Heart right ventricle (tissue), 16 donors: ENCODE measurements at regions not wholly inside any gene's neighbourhood (a gene's known extent, or its start where the extent isn't known, plus 50 kb on each side); places are given as distances from the start of the nearest gene placed in this dataset.
"Not testable (repeated sequence)": the region's sequence is repeated elsewhere in the genome, so short reads cannot be mapped to it uniquely, and the experiment has no call there.

Experiments used
- ATAC-seq, 8 donors: fragments of 200-7000 bp; cut with Tn5 transposase; one replicate each; pipeline ENCODE4 v1.9.1; 2020; ENCODE audit warnings: mild to moderate bottlenecking in 8 of 8, moderate library complexity in 8 of 8, moderate number of reproducible peaks in 1 of 8
- DNase-seq, 2 donors: peaks; one replicate each; pipeline ENCODE4 v3.0.0-alpha.2; 2020
- H3K27ac ChIP-seq, 10 donors: fragments of 200-600 bp; sonication (generic) in 2 of 10; one replicate each; pipeline versions ENCODE4 v1.5.0 to v1.8.0; 2020 to 2022; ENCODE audit warnings: mild to moderate bottlenecking in 3 of 10
- H3K27me3 ChIP-seq, 7 donors: fragments of 200-600 bp; one replicate each; pipeline ENCODE4 v1.8.0; 2021 to 2022; ENCODE audit warnings: mild to moderate bottlenecking in 2 of 7
- H3K36me3 ChIP-seq, 9 donors: fragments of 200-600 bp; sonication (generic) in 1 of 9; one replicate each; pipeline versions ENCODE4 v1.5.0 to v1.8.0; 2020 to 2022; ENCODE audit warnings: mild to moderate bottlenecking in 2 of 9
- H3K4me1 ChIP-seq, 9 donors: fragments of 200-600 bp; sonication (generic) in 1 of 9; one replicate each; pipeline versions ENCODE4 v1.5.0 to v1.8.0; 2020 to 2022; ENCODE audit warnings: mild to moderate bottlenecking in 4 of 9
- H3K4me3 ChIP-seq, 10 donors: fragments of 200-600 bp; sonication (generic) in 2 of 10; one replicate each; pipeline versions ENCODE4 v1.5.0 to v1.8.0; 2020 to 2022; ENCODE audit warnings: mild to moderate bottlenecking in 7 of 10, moderate library complexity in 2 of 10
- H3K9me3 ChIP-seq, 11 donors: fragments of 200-600 bp in 10 of 11; sonication (generic) in 2 of 11; one replicate each; pipeline versions ENCODE4 v1.5.0 to v1.8.0; 2013 to 2022; ENCODE audit warnings: mild to moderate bottlenecking in 2 of 11, control low read depth in 1 of 11, moderate library complexity in 1 of 11
- CTCF ChIP-seq, 9 donors: fragments of 200-600 bp; sonication (generic) in 2 of 9; IDR thresholded peaks; one replicate each; pipeline versions ENCODE4 v1.5.0 to v1.8.0; 2021 to 2022; ENCODE audit warnings: antibody characterized with exemption in 9 of 9, mild to moderate bottlenecking in 5 of 9, moderate library complexity in 1 of 9
- WGBS, 2 donors: extraction: QIAGEN DNeasy Blood & Tissue Kit; methylation state at CpG; one replicate each; pipeline ENCODE4 v1.1.7; 2013; ENCODE audit warnings: inconsistent platforms in 1 of 2; 5-methylcytosine and 5-hydroxymethylcytosine counted together
- intact Hi-C, 10 donors: fragments of 100-400 bp; cut with DNase I; formaldehyde crosslinking; loops; one replicate each; pipeline versions ENCODE4 v1.11.1 to v1.14.2; 2022
- donor health status: Arrhythmogenic right ventricular cardiomyopathy.
- donor health status: ischemic (EF 13 %, LVEDD 7.1; RV severe dilation, severe dysfunction).
- donor health status: healthy with polysubstance abuse.
- donor health status: DM: no; HTN: yes; CAD: no.
- donor health status: DM: no; HTN: no; CAD: no.
- donor health status: ischemic (EF 25% LVEDD 6.9; RV normal size, moderate dysfunction).
- donor health status: ischemic (EF 25% LVEDD 5.7; RV mildly dilated, moderate dysfunction).
- donor health status: healthy.
- donor health status: DM: yes; HTN: yes; CAD: no.
- donor health status: Ischemic cardiomyopathy.
- donor health status: ischemic (EF 35%, LVEDD 5.7; RV mildly dilated, moderate dysfunction).
- donor health status: nonischemic (EF 11% LVEDD 7.7; RV severe dilation, severe dysfunction).
- donor health status: DM: yes; HTN: yes; CAD: no.
- donor health status: PGD.
- donor health status: ischemic (EF 29% LVEDD 5.4; RV normal size, mild dysfunction).
- donor health status: nonischemic (EF 23%, LVEDD 6.1; RV moderate dilation, normal function).

- intact Hi-C loops: no loop called here
- no peak for TF ChIP-seq CTCF (IDR thresholded peaks at IDR 0.05)
- H3K4me3 ChIP-seq: no peak overlapping the region
- H3K27ac ChIP-seq: no peak overlapping the region
- 92 to 95% methylated on average over 4 of the region's 4 CpGs for WGBS, 2 donors
- no peaks in the 10 kb centered on the region for H3K36me3 ChIP-seq
- ATAC-seq (no peak), DNase-seq (no peak)
- peaks cover 0 to 22% (median 5%) of the 10 kb centered on the region in 9 donors for H3K4me1 ChIP-seq
- no peaks in the 10 kb centered on the region for H3K27me3 ChIP-seq
- peaks cover 0 to 15% (median 0%) of the 10 kb centered on the region in 11 donors for H3K9me3 ChIP-seq
Observed at GRCh38 chr13:44866411-44866911, 122.8 kb downstream of the NUFIP1 start.

- WGBS, 2 donors: 78 to 84% methylated on average over 10 of the region's 10 CpGs
- no peak for ATAC-seq
- Histone ChIP-seq H3K4me3 (no peak overlapping the region), H3K27me3 (no peaks in the 10 kb centered on the region), H3K4me1 (peaks cover 0 to 21% (median 5%) of the 10 kb centered on the region in 9 donors), H3K9me3 (peaks cover 0 to 15% (median 0%) of the 10 kb centered on the region in 11 donors), H3K27ac (no peak overlapping the region), H3K36me3 (no peaks in the 10 kb centered on the region)
- intact Hi-C loops: no loop called here
- no peak for DNase-seq
- TF ChIP-seq CTCF (IDR thresholded peaks at IDR 0.05): no peak
Observed at GRCh38 chr13:44865722-44866410, 123.4 kb downstream of the NUFIP1 start.

- ATAC-seq, H3K36me3 ChIP-seq, H3K4me3 ChIP-seq, intact Hi-C loops, H3K27ac ChIP-seq, DNase-seq, H3K27me3 ChIP-seq: not testable (repeated sequence)
- peaks cover 0 to 15% (median 0%) of the 10 kb centered on the region in 11 donors for H3K9me3 ChIP-seq
- peaks cover 0 to 21% (median 0%) of the 10 kb centered on the region in 9 donors for H3K4me1 ChIP-seq
Observed at GRCh38 chr13:44863641-44864040, 125.6 kb downstream of the NUFIP1 start.

- peaks cover 0 to 23% (median 0%) of the 10 kb centered on the region in 9 donors for H3K4me1 ChIP-seq
- peaks cover 0 to 4% (median 0%) of the 10 kb centered on the region in 11 donors for H3K9me3 ChIP-seq
- no peak for DNase-seq
- TF ChIP-seq CTCF (IDR thresholded peaks at IDR 0.05): no peak
- WGBS, 2 donors: 75 to 78% methylated on average over 2 of the region's 2 CpGs
- ATAC-seq: no peak
- intact Hi-C loops: no loop called here
- H3K27me3 ChIP-seq: no peaks in the 10 kb centered on the region
- H3K36me3 ChIP-seq: no peaks in the 10 kb centered on the region
- no peak overlapping the region for H3K4me3 ChIP-seq
- H3K27ac ChIP-seq: no peak overlapping the region
Observed at GRCh38 chr13:44860454-44860853, 128.8 kb downstream of the NUFIP1 start.

GRCh38 chr13:44857736-44858135 is 131.5 kb downstream of the NUFIP1 start:
- no peak for TF ChIP-seq CTCF (IDR thresholded peaks at IDR 0.05)
- intact Hi-C loops: loop anchor here in 1 of 10 donors (10.0 kb wide), 1 partner anchor 103 kb away; no protein-coding TSS in a partner anchor
- Histone ChIP-seq H3K36me3 (no peaks in the 10 kb centered on the region), H3K4me3 (no peak overlapping the region), H3K9me3 (peaks cover 0 to 3% (median 0%) of the 10 kb centered on the region in 11 donors), H3K4me1 (peaks cover 0 to 45% (median 15%) of the 10 kb centered on the region in 9 donors), H3K27me3 (no peaks in the 10 kb centered on the region), H3K27ac (peak overlapping the region in 3 of 10 donors; percentile 0 to 71 (median 7))
- no peak for DNase-seq
- 90 to 95% methylated on average over 8 of the region's 8 CpGs for WGBS, 2 donors
- ATAC-seq: no peak
